ENCODE measurements at regions not wholly inside any gene's neighbourhood (a gene's known extent, or its start where the extent isn't known, plus 50 kb on each side); places are given as distances from the start of the nearest gene placed in this dataset.
A peak's percentile ranks its signal among the peaks of the same experiment; 100 is the strongest.

DNA sequence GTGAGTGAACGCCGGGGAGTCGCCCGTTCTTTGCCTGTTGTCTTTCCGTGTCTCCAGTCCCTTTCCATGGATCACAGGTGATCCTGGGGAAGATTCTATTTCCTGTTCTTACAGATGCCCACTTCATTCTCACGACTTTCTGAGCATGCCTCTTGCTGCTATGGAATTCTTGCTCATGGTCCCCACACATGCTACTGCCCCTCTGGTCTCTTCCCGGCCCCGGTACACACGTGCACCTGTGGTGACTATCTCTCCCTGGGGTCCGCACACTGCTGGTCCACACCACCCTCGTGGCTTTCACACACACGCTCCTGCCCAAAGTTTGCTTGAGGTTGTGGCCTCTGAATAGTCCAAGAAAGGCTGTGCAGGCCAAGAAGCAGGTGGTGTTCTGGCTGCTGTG is 67.9 kb upstream of the ALKAL2 start:
- no peak for DNase-seq (ENCODE audit: low read depth)
- H3K4me3 ChIP-seq (ENCODE audit: low read depth, low read length): no peak overlapping the region
- TF ChIP-seq, protein P1, sequence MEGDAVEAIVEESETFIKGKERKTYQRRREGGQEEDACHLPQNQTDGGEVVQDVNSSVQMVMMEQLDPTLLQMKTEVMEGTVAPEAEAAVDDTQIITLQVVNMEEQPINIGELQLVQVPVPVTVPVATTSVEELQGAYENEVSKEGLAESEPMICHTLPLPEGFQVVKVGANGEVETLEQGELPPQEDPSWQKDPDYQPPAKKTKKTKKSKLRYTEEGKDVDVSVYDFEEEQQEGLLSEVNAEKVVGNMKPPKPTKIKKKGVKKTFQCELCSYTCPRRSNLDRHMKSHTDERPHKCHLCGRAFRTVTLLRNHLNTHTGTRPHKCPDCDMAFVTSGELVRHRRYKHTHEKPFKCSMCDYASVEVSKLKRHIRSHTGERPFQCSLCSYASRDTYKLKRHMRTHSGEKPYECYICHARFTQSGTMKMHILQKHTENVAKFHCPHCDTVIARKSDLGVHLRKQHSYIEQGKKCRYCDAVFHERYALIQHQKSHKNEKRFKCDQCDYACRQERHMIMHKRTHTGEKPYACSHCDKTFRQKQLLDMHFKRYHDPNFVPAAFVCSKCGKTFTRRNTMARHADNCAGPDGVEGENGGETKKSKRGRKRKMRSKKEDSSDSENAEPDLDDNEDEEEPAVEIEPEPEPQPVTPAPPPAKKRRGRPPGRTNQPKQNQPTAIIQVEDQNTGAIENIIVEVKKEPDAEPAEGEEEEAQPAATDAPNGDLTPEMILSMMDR (conservative IDR thresholded peaks at IDR 0.05; ENCODE audit: low read depth, low read length): no peak

DNA sequence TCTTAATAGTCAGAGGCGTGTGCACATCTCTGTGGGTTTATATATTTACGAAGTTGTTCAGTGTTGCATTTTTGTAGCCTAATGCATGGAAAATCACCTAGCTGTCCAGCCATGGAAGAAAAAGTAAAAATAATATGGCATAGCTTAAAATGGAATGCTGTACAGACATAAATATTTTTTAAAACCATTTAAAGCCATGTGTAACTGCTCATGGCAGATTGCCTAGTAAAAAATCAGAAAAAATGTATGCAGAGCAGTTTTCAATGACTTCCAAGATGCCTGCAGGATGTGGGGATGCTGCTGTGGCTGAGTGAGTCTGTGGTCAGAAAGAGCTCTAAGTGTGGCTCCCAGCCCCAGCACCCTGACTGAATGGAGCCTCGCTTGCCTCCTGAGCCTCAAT is 64.8 kb upstream of the ALKAL2 start:
- no peak overlapping the region for H3K4me3 ChIP-seq (ENCODE audit: low read depth, low read length)
- TF ChIP-seq, protein P1 (conservative IDR thresholded peaks at IDR 0.05; ENCODE audit: low read depth, low read length): no peak
- peak; percentile 20 for DNase-seq (ENCODE audit: low read depth)

DNA sequence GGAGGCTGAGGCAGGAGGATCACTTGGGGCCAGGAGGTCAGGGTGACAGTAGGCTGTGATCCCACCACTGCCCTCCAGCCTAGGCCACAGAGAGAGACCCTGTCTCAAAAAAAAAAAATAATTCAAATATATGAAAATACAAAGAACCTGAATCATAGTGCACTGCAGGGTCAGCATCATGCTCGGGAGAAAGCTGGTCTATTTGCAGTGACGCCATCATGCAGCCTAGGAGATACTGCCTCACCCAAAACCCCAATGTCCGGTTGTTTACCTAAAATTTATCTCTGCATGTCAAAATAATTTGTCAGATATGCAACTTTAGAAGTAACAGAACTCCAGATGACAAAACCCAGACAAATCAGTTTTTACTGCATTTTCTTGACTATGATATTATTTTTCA is 61.5 kb upstream of the ALKAL2 start:
- H3K4me3 ChIP-seq (ENCODE audit: low read depth, low read length): no peak overlapping the region
- TF ChIP-seq, protein P1 (conservative IDR thresholded peaks at IDR 0.05; ENCODE audit: low read depth, low read length): no peak
- DNase-seq (ENCODE audit: low read depth): peak; percentile 32

DNA sequence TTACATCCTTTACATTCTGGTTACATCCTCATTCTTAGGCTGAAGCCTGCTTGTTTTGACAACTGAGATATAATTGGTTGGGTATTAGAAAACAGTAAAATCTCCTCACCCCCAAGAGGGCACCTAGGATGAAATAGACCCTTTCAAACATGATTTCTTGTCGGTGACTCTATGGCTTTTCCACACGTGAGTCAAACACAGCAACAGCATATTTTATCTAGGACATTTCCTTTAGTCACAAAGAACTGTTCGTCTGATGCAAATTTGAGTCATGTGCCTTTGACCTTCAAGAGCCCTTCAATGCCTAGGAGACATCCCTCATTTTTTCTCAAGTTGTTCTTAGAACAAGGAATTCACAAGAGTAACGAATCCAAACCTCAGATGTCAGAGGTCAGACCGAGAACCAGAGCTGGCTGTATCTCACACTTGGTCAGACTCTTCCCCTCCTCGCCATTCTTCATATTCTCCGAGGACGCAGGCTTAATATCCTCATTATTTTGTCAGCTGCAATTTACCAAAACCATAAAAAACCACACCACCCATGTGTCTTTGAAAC is 60.5 kb upstream of the ALKAL2 start:
- DNase-seq (ENCODE audit: low read depth): peak; percentile 90
- no peak overlapping the region for H3K4me3 ChIP-seq (ENCODE audit: low read depth, low read length)
- TF ChIP-seq, protein P1 (conservative IDR thresholded peaks at IDR 0.05; ENCODE audit: low read depth, low read length): no peak

DNA sequence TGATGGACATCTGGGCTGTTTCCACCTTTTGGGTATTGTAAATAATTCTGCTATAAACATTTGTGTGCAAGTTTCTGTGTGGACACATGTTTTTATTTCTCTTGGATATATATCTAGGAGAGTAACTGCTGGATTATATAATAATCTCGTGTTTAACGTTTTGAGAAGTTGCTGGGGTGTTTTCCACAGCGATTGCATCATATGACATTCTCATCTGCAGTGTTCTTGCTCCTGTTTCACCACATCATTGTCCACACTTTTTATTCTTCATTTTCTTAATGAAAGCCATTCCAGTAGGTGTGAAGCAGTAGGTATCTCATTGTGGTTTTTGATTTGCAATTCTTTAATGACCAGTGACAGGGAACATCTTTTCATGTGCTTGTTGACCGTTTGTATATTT is 56.9 kb upstream of the ALKAL2 start:
- H3K4me3 ChIP-seq (ENCODE audit: low read depth, low read length): no peak overlapping the region
- TF ChIP-seq, protein P1 (conservative IDR thresholded peaks at IDR 0.05; ENCODE audit: low read depth, low read length): no peak
- peak; percentile 2 for DNase-seq (ENCODE audit: low read depth)

DNA sequence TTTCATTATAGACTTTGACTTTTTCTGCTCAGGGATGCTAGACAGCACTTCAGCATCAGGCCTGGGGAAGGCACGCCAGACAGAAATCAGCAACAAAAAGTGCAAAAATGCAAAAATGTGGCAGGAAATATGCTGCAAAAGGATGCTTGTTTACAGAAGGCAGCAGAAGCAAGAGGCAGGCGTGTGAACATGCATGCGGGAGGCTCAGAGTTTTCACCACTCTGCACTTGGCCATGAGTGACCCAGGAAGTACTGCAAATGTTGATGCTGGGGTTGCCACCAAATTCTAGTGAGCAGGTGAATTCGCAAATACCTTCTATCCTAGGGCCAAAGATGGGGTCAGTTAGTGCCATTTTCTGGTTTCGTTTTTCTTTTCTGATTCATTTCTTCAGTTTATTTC is 55.5 kb upstream of the ALKAL2 start:
- no peak overlapping the region for H3K4me3 ChIP-seq (ENCODE audit: low read depth, low read length)
- DNase-seq (ENCODE audit: low read depth): no peak
- TF ChIP-seq, protein P1 (conservative IDR thresholded peaks at IDR 0.05; ENCODE audit: low read depth, low read length): no peak

DNA sequence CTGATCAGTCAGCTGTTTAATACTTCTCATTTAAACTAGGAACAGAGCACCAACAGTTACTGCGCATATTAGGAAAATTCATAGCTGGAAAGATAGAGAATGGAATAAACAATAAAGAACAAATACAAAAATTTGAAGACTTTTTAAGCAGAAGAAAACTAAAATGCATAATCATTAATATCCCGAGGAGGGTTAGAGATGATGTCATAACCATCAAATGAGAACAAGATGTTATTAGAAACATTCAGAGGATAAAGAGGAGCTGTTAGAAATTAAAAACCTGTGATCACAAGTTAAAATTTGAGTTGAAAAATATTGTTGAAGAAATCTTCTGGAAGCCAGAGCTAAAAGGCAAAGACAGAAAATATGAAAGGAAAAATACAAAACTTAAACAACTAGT is 54.0 kb upstream of the ALKAL2 start:
- DNase-seq (ENCODE audit: low read depth): no peak
- TF ChIP-seq, protein P1 (conservative IDR thresholded peaks at IDR 0.05; ENCODE audit: low read depth, low read length): no peak

More for the DNA sequence above, 54.0 kb upstream of the ALKAL2 start:
- H3K4me3 ChIP-seq (ENCODE audit: low read depth, low read length): no peak overlapping the region

Measured in choroid plexus epithelial cell (primary cell).